GM12878 (cell line): ENCODE measurements at regions not wholly inside any gene's neighbourhood (a gene's known extent, or its start where the extent isn't known, plus 50 kb on each side); places are given as distances from the start of the nearest gene placed in this dataset.

Experiments
- ATAC-seq: fragments of 200-7000 bp; cut with Tn5 transposase; 3 replicates; pipeline ENCODE4 v1.9.1; 2020; ENCODE audit warnings: mild to moderate bottlenecking, moderate library complexity
- BruUV-seq: library from RNA; stranded (reverse); fragments of 400-500 nt; replicated peaks from 2 replicates; lab custom pipeline; 2021; lab: Mats Ljungman, UMichigan
- CTCF ChIA-PET: fragments of 300-600 bp; sonication (Branson Sonifier 250); formaldehyde crosslinking; extraction: SDS; loops from one replicate; lab custom pipeline; 2021; ENCODE audit warnings: inconsistent platforms; lab: Yijun Ruan, JAX
- POLR2A ChIA-PET: fragments of 350-600 bp; formaldehyde crosslinking; extraction: SDS; loops from one replicate; lab custom pipeline; 2021; ENCODE audit warnings: inconsistent platforms; lab: Charles Lee
- RAD21 ChIA-PET: fragments of 300-600 bp; sonication (Branson Sonifier 250); formaldehyde crosslinking; loops from one replicate; lab custom pipeline; 2023; ENCODE audit warnings: antibody characterized with exemption; ENCODE audit not compliant: unreplicated experiment; lab: Charles Lee
- SMC1A ChIA-PET: fragments of 300-600 bp; sonication (Branson Sonifier 250); formaldehyde crosslinking; loops from one replicate; lab custom pipeline; 2023; ENCODE audit not compliant: unreplicated experiment, uncharacterized antibody; lab: Charles Lee
- DNase-seq: peaks from one replicate; pipeline ENCODE4 v3.0.0-alpha.2; 2011; ENCODE audit warnings: low read depth, low spot score
- FAIRE-seq: peaks from 3 replicates; lab custom pipeline; 2011; peaks lifted over from hg19 to GRCh38; lab: Jason Lieb, UNC
- H2AFZ ChIP-seq: 2 replicates; pipeline ENCODE4 v1.6.0; 2011; ENCODE audit warnings: low read depth, low read length, control low read depth; ENCODE audit not compliant: control insufficient read depth
- H3K27ac ChIP-seq: 2 replicates; pipeline ENCODE4 v1.5.1; 2011; ENCODE audit warnings: control low read depth; ENCODE audit not compliant: control insufficient read depth, insufficient read depth
- H3K27me3 ChIP-seq, 2 experiments: replicated peaks in 1 of 2; 2 replicates each; pipeline versions ENCODE4 v1.6.0 to v1.6.1; 2011; ENCODE audit warnings: low read length in 1 of 2; ENCODE audit not compliant: control insufficient read depth in 2 of 2, insufficient read depth in 2 of 2
- H3K36me3 ChIP-seq, 2 experiments: 2 replicates each; pipeline ENCODE4 v1.5.1; 2011; ENCODE audit warnings: low read length in 1 of 2; ENCODE audit not compliant: control insufficient read depth in 2 of 2, insufficient read depth in 2 of 2
- H3K4me1 ChIP-seq: 2 replicates; pipeline ENCODE4 v1.6.1; 2011; ENCODE audit warnings: mild to moderate bottlenecking, low read length, moderate library complexity, mixed read lengths; ENCODE audit not compliant: control insufficient read depth, insufficient read depth
- H3K4me2 ChIP-seq: 2 replicates; pipeline ENCODE4 v1.6.0; 2011; ENCODE audit warnings: control low read depth; ENCODE audit not compliant: control insufficient read depth, insufficient read depth
- H3K4me3 ChIP-seq: fragments of 200-600 bp; sonication (generic); 2 replicates; pipeline ENCODE4 v1.5.1; 2016
- H3K79me2 ChIP-seq: 2 replicates; pipeline ENCODE4 v1.6.0; 2011; ENCODE audit warnings: low read length; ENCODE audit not compliant: control insufficient read depth, insufficient read depth
- H3K9ac ChIP-seq: 2 replicates; pipeline ENCODE4 v1.8.0; 2011; ENCODE audit warnings: low read length, control low read depth, mixed read lengths; ENCODE audit not compliant: control insufficient read depth, insufficient read depth
- H3K9me3 ChIP-seq: replicated peaks from 3 replicates; pipeline ENCODE4 v1.5.1; 2011; ENCODE audit warnings: mild to moderate bottlenecking, low read length; ENCODE audit not compliant: control insufficient read depth, insufficient read depth
- H4K20me1 ChIP-seq: 2 replicates; pipeline ENCODE4 v1.6.0; 2011; ENCODE audit not compliant: control insufficient read depth, insufficient read depth
- CBX3 ChIP-seq: fragments of 200-600 bp; sonication (generic); IDR thresholded peaks from 2 replicates; pipeline ENCODE4 v1.6.1; 2016; ENCODE audit warnings: low read depth, borderline replicate concordance
- FOXM1 ChIP-seq: IDR thresholded peaks from 2 replicates; pipeline ENCODE4 v1.6.1; 2012; ENCODE audit warnings: low read depth, mild to moderate bottlenecking, inconsistent platforms, low read length, moderate library complexity
- LARP7 ChIP-seq: fragments of 450-650 bp; IDR thresholded peaks from 2 replicates; pipeline ENCODE4 v1.6.1; 2017; ENCODE audit warnings: mild to moderate bottlenecking
- MTA2 ChIP-seq: fragments of 450-650 bp; IDR thresholded peaks from 2 replicates; pipeline ENCODE4 v1.6.1; 2016; ENCODE audit warnings: low read depth, mild to moderate bottlenecking, moderate library complexity
- RB1 ChIP-seq: fragments of 450-650 bp; formaldehyde crosslinking; IDR thresholded peaks from 2 replicates; pipeline ENCODE4 v1.6.1; 2017; ENCODE audit warnings: mild to moderate bottlenecking, borderline replicate concordance
- RBBP5 ChIP-seq: fragments of 200-600 bp; sonication (generic); conservative IDR thresholded peaks from 2 replicates; pipeline ENCODE4 v1.6.1; 2016
- RFX5 ChIP-seq: IDR thresholded peaks from 2 replicates; pipeline ENCODE4 v1.6.1; 2011; ENCODE audit warnings: low read depth, low read length, improper control_type of control experiment
- SREBF2 ChIP-seq: IDR thresholded peaks from 2 replicates; pipeline ENCODE4 v1.6.1; 2012; ENCODE audit warnings: mild to moderate bottlenecking, low read length
- STAT1 ChIP-seq: fragments of 450-650 bp; conservative IDR thresholded peaks from 2 replicates; pipeline ENCODE4 v1.6.1; 2014; ENCODE audit warnings: antibody characterized with exemption, mild to moderate bottlenecking
- TCF3 ChIP-seq: IDR thresholded peaks from 2 replicates; pipeline ENCODE4 v1.6.1; 2012; ENCODE audit warnings: low read depth, mild to moderate bottlenecking, low read length, borderline replicate concordance; ENCODE audit not compliant: insufficient read depth
- ZNF207 ChIP-seq: fragments of 450-650 bp; IDR thresholded peaks from 2 replicates; pipeline ENCODE4 v1.6.1; 2014; ENCODE audit warnings: antibody characterized with exemption, mild to moderate bottlenecking, borderline replicate concordance
- ZSCAN29 ChIP-seq: fragments of 450-650 bp; IDR thresholded peaks from 2 replicates; pipeline ENCODE4 v1.6.1; 2017; ENCODE audit warnings: mild to moderate bottlenecking, moderate library complexity
- WGBS: methylation state at CpG from one replicate; pipeline ENCODE4 v1.1.6; 2016; ENCODE audit warnings: low lambda C conversion rate; ENCODE audit not compliant: insufficient replicate concordance, insufficient coverage; ENCODE audit errors: missing lambda C conversion rate; 5-methylcytosine and 5-hydroxymethylcytosine counted together
- in situ Hi-C: fragments of 300-500 bp; cut with MboI; formaldehyde crosslinking; loops from 9 replicates; pipeline ENCODE4 v1.14.3; 2018; ENCODE audit warnings: mixed read lengths
- intact Hi-C: fragments of 100-400 bp; cut with micrococcal nuclease; formaldehyde crosslinking; loops from one replicate; pipeline ENCODE4 v1.14.2; 2022; ENCODE audit not compliant: unreplicated experiment
- TF ChIP-seq, protein P1 (sequence below), 3 experiments: IDR thresholded peaks in 2 of 3; conservative IDR thresholded peaks in 1 of 3; 2 replicates each; pipeline ENCODE4 v1.5.1; 2011; ENCODE audit warnings: low read depth in 3 of 3, low read length in 3 of 3, mild to moderate bottlenecking in 3 of 3, control low read depth in 2 of 3, moderate library complexity in 2 of 3, inconsistent platforms in 1 of 3, mixed read lengths in 1 of 3; ENCODE audit not compliant: control insufficient read depth in 2 of 3, insufficient read depth in 1 of 3; ENCODE audit errors: extremely low read depth in 1 of 3
- TF ChIP-seq, protein P2 (sequence below): fragments of 450-650 bp; IDR thresholded peaks from 2 replicates; pipeline ENCODE4 v1.6.1; 2016; ENCODE audit warnings: mild to moderate bottlenecking, moderate library complexity, borderline replicate concordance
- TF ChIP-seq, protein P3 (sequence below): fragments of 450-650 bp; IDR thresholded peaks from 2 replicates; pipeline ENCODE4 v1.6.1; 2016; ENCODE audit warnings: mild to moderate bottlenecking
- TF ChIP-seq, protein P4 (sequence below): fragments of 150-350 bp; IDR thresholded peaks from 2 replicates; pipeline ENCODE4 v1.6.1; 2014; ENCODE audit warnings: mild to moderate bottlenecking, low read depth, low read length

DNA sequence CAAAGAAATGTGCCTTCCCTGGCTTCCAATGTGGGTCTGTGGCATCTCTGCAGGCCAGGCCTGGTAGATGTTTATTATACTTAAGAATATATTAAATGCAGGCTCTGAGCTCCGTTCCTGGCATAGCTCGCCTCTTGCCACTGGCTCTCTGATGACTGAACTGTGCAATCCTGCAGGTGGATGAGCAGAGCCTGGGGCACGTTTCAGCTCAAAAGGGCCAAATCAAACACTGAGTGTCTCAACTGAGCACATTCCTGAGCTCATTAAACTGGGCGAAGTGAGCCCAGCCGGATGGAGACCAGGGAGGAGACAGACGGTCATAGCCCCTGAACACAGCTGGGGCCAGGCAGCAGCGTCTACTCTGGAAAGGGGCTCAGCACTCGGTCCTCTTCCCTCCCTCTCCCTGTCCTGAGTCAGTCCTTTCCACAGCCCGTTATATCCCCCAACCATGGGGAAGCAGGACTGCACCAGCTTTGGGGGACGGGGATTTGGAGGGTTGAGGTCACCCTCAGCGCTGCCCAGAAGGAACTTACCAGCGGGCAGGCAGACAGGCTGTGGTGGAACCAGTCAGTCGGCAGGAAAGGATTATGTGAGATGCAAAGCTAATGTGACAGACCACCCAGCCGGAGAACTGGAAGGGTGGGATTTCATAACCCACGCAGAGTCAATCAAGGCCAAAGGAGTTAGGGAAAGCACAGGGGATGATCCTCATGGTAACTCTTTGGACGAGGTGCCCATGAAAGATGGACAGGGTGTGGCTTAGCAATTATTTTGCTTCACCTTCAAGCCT lies 77.4 kb upstream of the ANKRD34C start:
- in situ Hi-C loops = no loop called here
- H3K9ac ChIP-seq = no peak overlapping the region
- CTCF ChIA-PET = interaction anchor here (2.5 kb wide), 1 partner anchor 177 kb away, joined by 10 read pairs; no protein-coding TSS in a partner anchor
- TF ChIP-seq, protein P1, sequence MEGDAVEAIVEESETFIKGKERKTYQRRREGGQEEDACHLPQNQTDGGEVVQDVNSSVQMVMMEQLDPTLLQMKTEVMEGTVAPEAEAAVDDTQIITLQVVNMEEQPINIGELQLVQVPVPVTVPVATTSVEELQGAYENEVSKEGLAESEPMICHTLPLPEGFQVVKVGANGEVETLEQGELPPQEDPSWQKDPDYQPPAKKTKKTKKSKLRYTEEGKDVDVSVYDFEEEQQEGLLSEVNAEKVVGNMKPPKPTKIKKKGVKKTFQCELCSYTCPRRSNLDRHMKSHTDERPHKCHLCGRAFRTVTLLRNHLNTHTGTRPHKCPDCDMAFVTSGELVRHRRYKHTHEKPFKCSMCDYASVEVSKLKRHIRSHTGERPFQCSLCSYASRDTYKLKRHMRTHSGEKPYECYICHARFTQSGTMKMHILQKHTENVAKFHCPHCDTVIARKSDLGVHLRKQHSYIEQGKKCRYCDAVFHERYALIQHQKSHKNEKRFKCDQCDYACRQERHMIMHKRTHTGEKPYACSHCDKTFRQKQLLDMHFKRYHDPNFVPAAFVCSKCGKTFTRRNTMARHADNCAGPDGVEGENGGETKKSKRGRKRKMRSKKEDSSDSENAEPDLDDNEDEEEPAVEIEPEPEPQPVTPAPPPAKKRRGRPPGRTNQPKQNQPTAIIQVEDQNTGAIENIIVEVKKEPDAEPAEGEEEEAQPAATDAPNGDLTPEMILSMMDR (IDR thresholded peaks at IDR 0.05 in 2 of 3, conservative IDR thresholded peaks at IDR 0.05 in 1 of 3; ENCODE audit: control insufficient read depth in 2 of 3, extremely low read depth in 1 of 3, insufficient read depth in 1 of 3, low read depth in 3 of 3, low read length in 3 of 3) = no peak
- TF ChIP-seq, protein P2, sequence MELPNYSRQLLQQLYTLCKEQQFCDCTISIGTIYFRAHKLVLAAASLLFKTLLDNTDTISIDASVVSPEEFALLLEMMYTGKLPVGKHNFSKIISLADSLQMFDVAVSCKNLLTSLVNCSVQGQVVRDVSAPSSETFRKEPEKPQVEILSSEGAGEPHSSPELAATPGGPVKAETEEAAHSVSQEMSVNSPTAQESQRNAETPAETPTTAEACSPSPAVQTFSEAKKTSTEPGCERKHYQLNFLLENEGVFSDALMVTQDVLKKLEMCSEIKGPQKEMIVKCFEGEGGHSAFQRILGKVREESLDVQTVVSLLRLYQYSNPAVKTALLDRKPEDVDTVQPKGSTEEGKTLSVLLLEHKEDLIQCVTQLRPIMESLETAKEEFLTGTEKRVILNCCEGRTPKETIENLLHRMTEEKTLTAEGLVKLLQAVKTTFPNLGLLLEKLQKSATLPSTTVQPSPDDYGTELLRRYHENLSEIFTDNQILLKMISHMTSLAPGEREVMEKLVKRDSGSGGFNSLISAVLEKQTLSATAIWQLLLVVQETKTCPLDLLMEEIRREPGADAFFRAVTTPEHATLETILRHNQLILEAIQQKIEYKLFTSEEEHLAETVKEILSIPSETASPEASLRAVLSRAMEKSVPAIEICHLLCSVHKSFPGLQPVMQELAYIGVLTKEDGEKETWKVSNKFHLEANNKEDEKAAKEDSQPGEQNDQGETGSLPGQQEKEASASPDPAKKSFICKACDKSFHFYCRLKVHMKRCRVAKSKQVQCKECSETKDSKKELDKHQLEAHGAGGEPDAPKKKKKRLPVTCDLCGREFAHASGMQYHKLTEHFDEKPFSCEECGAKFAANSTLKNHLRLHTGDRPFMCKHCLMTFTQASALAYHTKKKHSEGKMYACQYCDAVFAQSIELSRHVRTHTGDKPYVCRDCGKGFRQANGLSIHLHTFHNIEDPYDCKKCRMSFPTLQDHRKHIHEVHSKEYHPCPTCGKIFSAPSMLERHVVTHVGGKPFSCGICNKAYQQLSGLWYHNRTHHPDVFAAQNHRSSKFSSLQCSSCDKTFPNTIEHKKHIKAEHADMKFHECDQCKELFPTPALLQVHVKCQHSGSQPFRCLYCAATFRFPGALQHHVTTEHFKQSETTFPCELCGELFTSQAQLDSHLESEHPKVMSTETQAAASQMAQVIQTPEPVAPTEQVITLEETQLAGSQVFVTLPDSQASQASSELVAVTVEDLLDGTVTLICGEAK = no peak
- no peak for TF ChIP-seq FOXM1
- no peak for TF ChIP-seq ZSCAN29
- TF ChIP-seq, protein P3, sequence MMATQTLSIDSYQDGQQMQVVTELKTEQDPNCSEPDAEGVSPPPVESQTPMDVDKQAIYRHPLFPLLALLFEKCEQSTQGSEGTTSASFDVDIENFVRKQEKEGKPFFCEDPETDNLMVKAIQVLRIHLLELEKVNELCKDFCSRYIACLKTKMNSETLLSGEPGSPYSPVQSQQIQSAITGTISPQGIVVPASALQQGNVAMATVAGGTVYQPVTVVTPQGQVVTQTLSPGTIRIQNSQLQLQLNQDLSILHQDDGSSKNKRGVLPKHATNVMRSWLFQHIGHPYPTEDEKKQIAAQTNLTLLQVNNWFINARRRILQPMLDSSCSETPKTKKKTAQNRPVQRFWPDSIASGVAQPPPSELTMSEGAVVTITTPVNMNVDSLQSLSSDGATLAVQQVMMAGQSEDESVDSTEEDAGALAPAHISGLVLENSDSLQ = no peak
- no peak for TF ChIP-seq RB1
- no peak for TF ChIP-seq ZNF207
- no peak for TF ChIP-seq MTA2
- no peak for TF ChIP-seq RFX5
- TF ChIP-seq, protein P4, sequence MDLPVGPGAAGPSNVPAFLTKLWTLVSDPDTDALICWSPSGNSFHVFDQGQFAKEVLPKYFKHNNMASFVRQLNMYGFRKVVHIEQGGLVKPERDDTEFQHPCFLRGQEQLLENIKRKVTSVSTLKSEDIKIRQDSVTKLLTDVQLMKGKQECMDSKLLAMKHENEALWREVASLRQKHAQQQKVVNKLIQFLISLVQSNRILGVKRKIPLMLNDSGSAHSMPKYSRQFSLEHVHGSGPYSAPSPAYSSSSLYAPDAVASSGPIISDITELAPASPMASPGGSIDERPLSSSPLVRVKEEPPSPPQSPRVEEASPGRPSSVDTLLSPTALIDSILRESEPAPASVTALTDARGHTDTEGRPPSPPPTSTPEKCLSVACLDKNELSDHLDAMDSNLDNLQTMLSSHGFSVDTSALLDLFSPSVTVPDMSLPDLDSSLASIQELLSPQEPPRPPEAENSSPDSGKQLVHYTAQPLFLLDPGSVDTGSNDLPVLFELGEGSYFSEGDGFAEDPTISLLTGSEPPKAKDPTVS = no peak
- no peak for TF ChIP-seq SREBF2
- TF ChIP-seq LARP7 = no peak
- TF ChIP-seq STAT1 = no peak
- no peak for TF ChIP-seq RBBP5
- no peak for TF ChIP-seq TCF3
- no peak for TF ChIP-seq CBX3

More for the DNA sequence above, 77.4 kb upstream of the ANKRD34C start:
- H3K9me3 ChIP-seq = no peaks in the 10 kb centered on the region
- ChIA-PET SMC1A (interaction anchor here (1.5 kb wide), 1 partner anchor 21 kb away, joined by 5 read pairs; no protein-coding TSS in a partner anchor), RAD21 (no interaction called here), POLR2A (no interaction called here)
- FAIRE-seq = no peak
- DNase-seq = no peak
- no peak overlapping the region for H3K4me2 ChIP-seq
- no peak overlapping the region for H2AFZ ChIP-seq
- H3K4me1 ChIP-seq = no peaks in the 10 kb centered on the region
- no peaks in the 10 kb centered on the region for H3K36me3 ChIP-seq
- peaks cover 3 to 12% of the 10 kb centered on the region in 2 experiments for H3K27me3 ChIP-seq
- H3K27ac ChIP-seq = no peak overlapping the region
- ATAC-seq = no peak
- no peaks in the 10 kb centered on the region for H3K79me2 ChIP-seq
- no TSS peak for BruUV-seq
- no peaks in the 10 kb centered on the region for H4K20me1 ChIP-seq
- intact Hi-C loops = no loop called here
- 9% methylated on average over 16 of the region's 16 CpGs for WGBS
- H3K4me3 ChIP-seq = no peak overlapping the region
